Ovary (tissue), 7 donors: ENCODE measurements at regions not wholly inside any gene's neighbourhood (a gene's known extent, or its start where the extent isn't known, plus 50 kb on each side); places are given as distances from the start of the nearest gene placed in this dataset.
"Not testable (repeated sequence)": the region's sequence is repeated elsewhere in the genome, so short reads cannot be mapped to it uniquely, and the experiment has no call there.

Experiments used
- DNase-seq, 5 donors: peaks; one replicate each; pipeline ENCODE4 v3.0.0-alpha.2; 2019 to 2020
- H3K27ac ChIP-seq, 2 donors: fragments of 200-600 bp; one replicate each; pipeline versions ENCODE4 v1.5.1 to v1.8.0; 2019 to 2022
- H3K27me3 ChIP-seq: fragments of 200-600 bp; one replicate; pipeline ENCODE4 v1.8.0; 2022
- H3K36me3 ChIP-seq: fragments of 200-600 bp; sonication (generic); one replicate; pipeline ENCODE4 v1.5.1; 2019
- H3K4me1 ChIP-seq: one replicate; pipeline ENCODE4 v1.8.1; 2013; ENCODE audit warnings: mild to moderate bottlenecking, moderate library complexity; ENCODE audit not compliant: insufficient read depth
- H3K4me3 ChIP-seq: fragments of 200-600 bp; sonication (generic); one replicate; pipeline ENCODE4 v1.5.1; 2017
- H3K9me3 ChIP-seq, 2 donors: fragments of 200-600 bp in 1 of 2; sonication (generic) in 1 of 2; one replicate each; pipeline versions ENCODE4 v1.5.1 to v1.8.1; 2013 to 2019; ENCODE audit warnings: mild to moderate bottlenecking in 1 of 2, moderate library complexity in 1 of 2
- EP300 ChIP-seq: sonication (generic); formaldehyde crosslinking; IDR thresholded peaks from one replicate; pipeline ENCODE4 v1.6.1; 2017; ENCODE audit warnings: antibody characterized with exemption
- POLR2A ChIP-seq: fragments of 450-650 bp; IDR thresholded peaks from one replicate; pipeline ENCODE4 v1.6.1; 2017; ENCODE audit warnings: antibody characterized with exemption, mild to moderate bottlenecking, moderate library complexity
- WGBS, 3 donors: extraction: QIAGEN DNeasy Blood & Tissue Kit in 1 of 3; methylation state at CpG; one replicate each; pipeline versions ENCODE4 v1.1.5 to v1.1.7; 2013 to 2017; 5-methylcytosine and 5-hydroxymethylcytosine counted together
- intact Hi-C, 4 donors: fragments of 100-400 bp; cut with DNase I; formaldehyde crosslinking; loops; one replicate each; pipeline versions ENCODE4 v1.11.0 to v1.15.1; 2022 to 2023
- TF ChIP-seq, protein P1 (sequence below), 3 donors: fragments of 450-650 bp in 2 of 3; fragments of 200-600 bp in 1 of 3; IDR thresholded peaks; one replicate each; pipeline versions ENCODE4 v1.5.1 to v1.8.0; 2016 to 2022; ENCODE audit warnings: antibody characterized with exemption in 3 of 3, mild to moderate bottlenecking in 1 of 3
- donor health status: DM: no; HTN: no; CAD: no; lungs with moderate emphysema.
- donor health status: DM: no; HTN: no; CAD: no.
- donor health status: Bipolar disorder and iron deficiency.
- donor health status: DM: no; HTN: no; CAD: no.
- donor health status: DM: yes; HTN: yes; CAD: no.

- intact Hi-C loops, result no loop called here
- no peaks in the 10 kb centered on the region for H3K36me3 ChIP-seq
- DNase-seq, result no peak
- no peaks in the 10 kb centered on the region for H3K9me3 ChIP-seq
- no peaks in the 10 kb centered on the region for H3K27me3 ChIP-seq
- no peak for TF ChIP-seq POLR2A
- TF ChIP-seq EP300, result no peak
- TF ChIP-seq, protein P1, sequence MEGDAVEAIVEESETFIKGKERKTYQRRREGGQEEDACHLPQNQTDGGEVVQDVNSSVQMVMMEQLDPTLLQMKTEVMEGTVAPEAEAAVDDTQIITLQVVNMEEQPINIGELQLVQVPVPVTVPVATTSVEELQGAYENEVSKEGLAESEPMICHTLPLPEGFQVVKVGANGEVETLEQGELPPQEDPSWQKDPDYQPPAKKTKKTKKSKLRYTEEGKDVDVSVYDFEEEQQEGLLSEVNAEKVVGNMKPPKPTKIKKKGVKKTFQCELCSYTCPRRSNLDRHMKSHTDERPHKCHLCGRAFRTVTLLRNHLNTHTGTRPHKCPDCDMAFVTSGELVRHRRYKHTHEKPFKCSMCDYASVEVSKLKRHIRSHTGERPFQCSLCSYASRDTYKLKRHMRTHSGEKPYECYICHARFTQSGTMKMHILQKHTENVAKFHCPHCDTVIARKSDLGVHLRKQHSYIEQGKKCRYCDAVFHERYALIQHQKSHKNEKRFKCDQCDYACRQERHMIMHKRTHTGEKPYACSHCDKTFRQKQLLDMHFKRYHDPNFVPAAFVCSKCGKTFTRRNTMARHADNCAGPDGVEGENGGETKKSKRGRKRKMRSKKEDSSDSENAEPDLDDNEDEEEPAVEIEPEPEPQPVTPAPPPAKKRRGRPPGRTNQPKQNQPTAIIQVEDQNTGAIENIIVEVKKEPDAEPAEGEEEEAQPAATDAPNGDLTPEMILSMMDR (IDR thresholded peaks at IDR 0.05), result no peak
- H3K4me1 ChIP-seq, result no peaks in the 10 kb centered on the region
- no peak overlapping the region for H3K27ac ChIP-seq
- no peak overlapping the region for H3K4me3 ChIP-seq
These were observed 64.1 kb upstream of the MMS22L start for GRCh38 chr6:97347111-97347510.

DNA sequence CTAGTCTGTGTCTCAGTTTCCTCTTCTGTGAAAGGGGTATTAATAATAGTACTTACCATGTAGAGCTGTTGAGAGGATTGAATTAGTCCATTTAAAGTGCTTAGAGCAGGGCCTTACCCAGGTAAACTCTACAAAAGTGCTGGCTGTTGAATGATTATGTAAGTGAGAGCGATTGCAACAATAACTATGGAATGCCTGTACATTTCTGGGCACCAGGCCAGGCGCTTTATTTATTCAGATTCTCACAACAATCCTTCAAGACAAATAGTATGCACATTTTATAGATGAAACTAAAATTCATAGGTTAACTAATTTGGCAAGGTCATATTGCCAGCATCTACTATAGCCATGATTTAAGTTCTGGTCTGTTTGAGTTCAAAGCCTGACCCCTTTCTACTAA lies 78.3 kb upstream of the MMS22L start:
- 47 to 60% (median 48%) methylated on average over 2 of the region's 2 CpGs for WGBS, 3 donors

DNA sequence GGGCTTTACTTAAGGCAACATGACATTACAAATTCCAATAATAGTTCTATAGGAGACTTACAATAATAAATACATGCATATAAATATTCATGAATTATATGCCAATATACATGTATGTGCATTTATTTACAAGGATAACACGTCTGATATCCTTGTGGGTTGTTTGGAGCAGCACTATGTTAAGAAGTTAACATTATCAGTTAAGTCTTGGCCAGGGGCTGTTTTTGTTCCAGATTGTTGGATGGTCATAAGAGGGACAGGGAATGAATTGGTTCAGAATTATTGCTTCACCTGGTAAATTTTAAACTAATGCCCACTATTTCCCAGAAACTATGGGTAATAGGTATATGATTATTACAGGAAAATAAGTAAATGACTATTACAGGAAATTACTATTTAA lies 81.3 kb upstream of the MMS22L start:
- no peaks in the 10 kb centered on the region for H3K36me3 ChIP-seq
- no peak overlapping the region for H3K27ac ChIP-seq
- no peak for DNase-seq
- H3K9me3 ChIP-seq, result no peaks in the 10 kb centered on the region
- WGBS, 3 donors, result 48 to 72% (median 56%) methylated on average over 1 of the region's 1 CpG
- no peak overlapping the region for H3K4me3 ChIP-seq
- intact Hi-C loops, result no loop called here
- TF ChIP-seq EP300 (no peak), POLR2A (no peak)
- TF ChIP-seq, protein P1 (IDR thresholded peaks at IDR 0.05), result no peak
- H3K27me3 ChIP-seq, result no peaks in the 10 kb centered on the region
- H3K4me1 ChIP-seq, result no peaks in the 10 kb centered on the region

More for the DNA sequence above, 78.3 kb upstream of the MMS22L start:
- no peaks in the 10 kb centered on the region for H3K27me3 ChIP-seq
- no peak overlapping the region for H3K27ac ChIP-seq
- no peaks in the 10 kb centered on the region for H3K9me3 ChIP-seq
- TF ChIP-seq, protein P1 (IDR thresholded peaks at IDR 0.05), result no peak
- TF ChIP-seq EP300 (no peak), POLR2A (no peak)
- no peaks in the 10 kb centered on the region for H3K4me1 ChIP-seq
- H3K4me3 ChIP-seq, result no peak overlapping the region
- DNase-seq, result no peak
- no peaks in the 10 kb centered on the region for H3K36me3 ChIP-seq
- intact Hi-C loops, result no loop called here

GRCh38 chr6:97382071-97382470 lies 99.1 kb upstream of the MMS22L start:
- H3K9me3 ChIP-seq, H3K27ac ChIP-seq, H3K27me3 ChIP-seq, DNase-seq, intact Hi-C loops, H3K4me3 ChIP-seq, H3K36me3 ChIP-seq, H3K4me1 ChIP-seq: not testable (repeated sequence)
- 78 to 92% (median 90%) methylated on average over 8 to 11 of the region's 11 CpGs for WGBS, 3 donors

- Histone ChIP-seq H3K4me3 (no peak overlapping the region), H3K9me3 (no peaks in the 10 kb centered on the region), H3K36me3 (no peaks in the 10 kb centered on the region), H3K27me3 (no peaks in the 10 kb centered on the region), H3K27ac (no peak overlapping the region), H3K4me1 (no peaks in the 10 kb centered on the region)
- no peak for DNase-seq
- TF ChIP-seq EP300 (no peak), POLR2A (no peak)
- TF ChIP-seq, protein P1 (IDR thresholded peaks at IDR 0.05), result no peak
- intact Hi-C loops, result loop anchor here in 1 of 4 donors (10.0 kb wide), 1 partner anchor 208 kb away; no protein-coding TSS in a partner anchor
These were observed 109.7 kb upstream of the MMS22L start for GRCh38 chr6:97392735-97393134.
